NCI-H748 treated with DMSO at 0.1 percent for 48 hours (cell line): ENCODE measurements at regions not wholly inside any gene's neighbourhood (a gene's known extent, or its start where the extent isn't known, plus 50 kb on each side); places are given as distances from the start of the nearest gene placed in this dataset.

Source experiments
- DNase-seq: peaks from one replicate; lab custom pipeline; 2025; lab: John Stamatoyannopoulos, UW

DNA sequence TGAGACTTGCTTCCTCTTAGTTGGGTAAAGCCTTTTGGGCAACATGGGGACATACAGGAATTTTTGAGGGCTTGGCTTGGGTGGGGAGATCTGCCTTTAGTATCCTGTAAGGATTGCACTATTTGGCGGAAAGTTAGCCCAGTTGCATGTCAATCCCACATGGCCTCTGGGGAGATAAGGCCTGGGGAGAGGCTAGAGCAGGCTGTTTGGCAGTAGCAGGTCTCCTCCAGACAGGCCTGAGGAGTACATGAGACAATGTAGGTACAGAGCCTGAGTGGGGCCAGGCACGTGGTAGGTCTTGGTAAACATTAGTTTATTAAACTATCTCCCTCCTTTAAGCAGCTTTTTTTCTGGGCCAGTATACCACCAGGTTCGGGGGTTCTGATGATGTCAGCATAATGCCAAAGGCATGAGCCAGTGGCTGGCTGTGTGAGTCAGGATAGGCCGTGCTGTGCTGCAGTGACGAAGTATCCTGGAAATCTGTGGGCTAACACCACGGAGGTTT, 147.9 kb downstream of the VEGFA start:
- DNase-seq = no peak

DNA sequence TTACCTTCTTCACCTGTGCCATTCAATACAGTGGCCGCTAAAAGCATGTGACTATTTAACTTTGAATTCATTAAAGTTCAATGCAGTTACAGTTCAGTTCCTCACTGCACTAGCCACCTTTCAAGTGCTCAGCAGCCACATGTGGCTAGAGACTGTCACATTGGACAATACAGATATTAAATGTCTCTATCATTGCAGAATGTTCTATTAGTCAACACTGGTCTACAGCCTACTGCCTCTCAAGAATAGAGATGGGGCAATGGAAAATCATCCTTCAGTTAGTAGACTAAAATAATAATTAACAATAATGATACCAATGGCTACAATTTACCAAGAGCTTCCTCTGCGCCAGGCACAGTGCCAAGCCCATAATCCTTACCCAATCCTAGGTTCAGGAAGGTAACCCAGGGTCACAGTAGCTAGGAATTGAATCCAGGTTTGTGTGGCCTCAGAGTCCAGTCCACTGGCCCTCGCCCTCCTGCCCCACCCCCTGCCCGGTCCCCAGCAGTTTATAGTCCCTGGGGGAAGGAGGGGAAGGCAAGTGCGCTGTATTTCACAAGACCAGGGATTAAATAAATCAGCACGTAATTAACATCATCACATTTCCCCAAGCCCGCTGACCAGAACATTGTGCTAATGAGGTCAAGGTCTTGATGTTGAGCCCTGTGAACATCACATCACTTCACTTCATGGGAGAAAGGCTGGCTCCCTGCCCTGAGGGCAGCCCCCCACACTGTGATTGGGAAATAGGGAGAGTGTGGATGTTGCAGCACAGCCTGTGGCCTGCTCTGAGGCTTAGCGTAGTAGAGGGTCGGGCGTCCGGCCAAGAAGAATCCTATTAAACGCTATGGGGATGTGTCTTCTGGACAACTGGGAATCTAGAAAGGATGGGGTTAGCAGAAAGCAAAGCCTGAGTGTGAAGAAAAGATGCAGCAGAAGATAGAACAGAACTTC, 147.2 kb downstream of the VEGFA start:
- no peak for DNase-seq

DNA sequence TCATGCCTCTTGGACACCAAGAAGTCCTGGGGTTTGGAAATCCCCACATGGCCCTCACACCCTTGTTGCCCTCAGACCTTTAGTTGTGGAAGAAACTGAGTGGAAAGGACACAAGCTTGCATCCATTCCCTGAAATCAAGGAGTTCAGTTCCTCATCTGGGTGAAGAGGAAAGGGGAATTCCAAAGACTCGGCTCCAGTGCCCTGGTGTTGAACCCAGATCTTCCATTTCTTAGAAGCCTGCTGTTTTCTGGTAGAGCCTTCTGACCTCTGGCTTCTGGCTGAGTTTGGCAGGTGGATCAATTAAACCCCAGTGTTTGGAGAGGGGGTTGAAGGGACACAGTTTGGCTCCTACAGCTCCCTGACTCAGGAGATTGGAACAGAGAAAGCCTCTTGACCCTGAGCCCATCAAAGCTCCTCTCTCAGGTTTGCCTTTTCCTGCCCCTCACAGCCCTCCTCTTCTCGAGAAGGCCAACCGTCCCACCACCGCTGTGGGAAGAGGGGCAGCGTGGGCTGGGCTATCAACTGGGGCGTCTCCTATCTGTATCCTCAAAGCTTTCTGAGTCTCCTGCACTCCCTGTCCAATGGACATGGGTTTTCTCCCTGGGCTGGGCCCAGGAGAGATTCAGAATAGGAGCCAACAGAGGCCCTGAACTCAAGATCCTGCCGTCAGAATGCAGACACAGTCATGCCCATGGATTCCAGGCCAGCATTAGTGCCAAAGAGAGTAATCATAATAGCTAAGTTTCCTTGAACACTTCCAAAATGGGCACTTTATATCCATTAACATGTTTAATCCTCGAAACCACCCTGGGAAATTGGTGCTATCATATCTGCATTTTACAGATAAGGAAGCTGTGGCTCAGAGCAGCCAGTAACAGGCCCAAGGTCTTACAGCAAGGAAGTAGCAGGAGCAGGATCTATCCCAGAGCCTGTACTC, 146.2 kb downstream of the VEGFA start:
- DNase-seq = no peak

DNA sequence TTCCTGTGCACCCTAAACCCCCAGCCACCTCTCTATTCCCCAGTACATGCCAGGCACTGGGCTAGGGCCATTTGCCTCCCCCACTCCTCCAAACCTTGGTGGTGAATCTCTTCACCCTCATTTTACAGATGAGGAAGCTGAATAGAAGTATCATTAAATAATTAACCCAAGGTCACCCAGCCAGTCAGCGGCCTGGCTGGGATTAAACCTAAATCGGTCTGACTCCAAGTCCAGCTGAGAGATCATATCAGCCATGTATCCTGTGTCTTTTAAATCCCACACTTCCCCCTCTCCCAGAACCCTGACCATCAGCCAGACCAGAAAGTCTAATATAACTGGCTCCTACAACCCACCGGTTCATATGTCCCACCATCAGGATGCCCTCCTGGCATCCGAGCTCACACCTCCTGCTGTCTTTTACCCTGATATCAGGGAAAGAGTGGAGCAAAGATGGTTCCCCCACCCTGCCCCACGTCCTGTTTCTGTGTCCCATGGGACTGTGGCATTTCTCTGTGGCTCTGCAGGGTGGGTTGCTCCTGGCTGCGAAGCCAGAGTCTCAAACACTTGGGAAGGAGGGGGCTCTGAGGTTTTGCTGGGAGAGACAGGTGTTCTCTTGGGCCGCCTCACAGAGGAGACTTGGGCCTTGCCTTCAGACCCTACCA, 145.3 kb downstream of the VEGFA start:
- DNase-seq = no peak

DNA sequence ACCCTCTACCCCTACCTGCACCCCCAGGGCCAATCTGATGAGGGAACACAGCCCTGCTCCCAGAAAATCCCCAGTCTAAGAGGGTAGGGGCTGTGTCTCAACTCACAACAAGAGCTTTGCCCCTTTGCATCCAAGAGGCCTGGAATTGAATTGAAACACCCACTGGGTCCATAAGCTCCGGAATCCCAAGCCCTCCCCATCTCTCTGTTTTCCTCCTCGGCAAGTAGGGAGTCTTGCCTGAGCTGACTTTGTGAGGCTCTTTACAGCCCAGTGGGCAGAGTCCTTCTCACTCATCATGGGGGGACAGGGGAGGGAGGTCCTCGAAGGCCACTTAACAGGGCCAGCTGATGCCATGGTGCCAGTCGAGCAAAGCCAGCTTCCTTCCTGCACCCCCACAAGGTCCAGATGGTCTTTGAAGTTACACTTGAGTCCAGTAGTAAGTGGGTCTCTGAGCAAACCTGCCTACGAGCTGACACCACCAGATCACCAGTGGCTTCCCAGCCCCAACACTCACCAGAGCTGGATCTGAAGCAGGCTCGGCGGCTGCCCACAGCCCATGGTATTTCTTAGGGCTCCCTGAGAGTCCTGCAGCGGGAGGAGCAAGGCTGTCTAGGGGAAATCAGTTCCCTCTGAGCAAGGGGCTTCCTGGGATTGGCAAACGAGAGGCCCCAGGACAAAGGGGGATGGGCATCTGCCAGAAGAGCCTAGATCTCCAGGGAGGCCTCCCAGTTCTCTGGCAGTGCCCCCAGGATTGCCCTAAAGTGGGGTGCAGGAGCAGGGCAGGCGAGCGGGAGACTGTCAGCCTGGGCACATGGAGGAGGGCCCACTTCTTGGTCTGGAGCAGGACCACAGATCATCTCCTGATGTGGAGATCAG, 144.5 kb downstream of the VEGFA start:
- DNase-seq = no peak

DNA sequence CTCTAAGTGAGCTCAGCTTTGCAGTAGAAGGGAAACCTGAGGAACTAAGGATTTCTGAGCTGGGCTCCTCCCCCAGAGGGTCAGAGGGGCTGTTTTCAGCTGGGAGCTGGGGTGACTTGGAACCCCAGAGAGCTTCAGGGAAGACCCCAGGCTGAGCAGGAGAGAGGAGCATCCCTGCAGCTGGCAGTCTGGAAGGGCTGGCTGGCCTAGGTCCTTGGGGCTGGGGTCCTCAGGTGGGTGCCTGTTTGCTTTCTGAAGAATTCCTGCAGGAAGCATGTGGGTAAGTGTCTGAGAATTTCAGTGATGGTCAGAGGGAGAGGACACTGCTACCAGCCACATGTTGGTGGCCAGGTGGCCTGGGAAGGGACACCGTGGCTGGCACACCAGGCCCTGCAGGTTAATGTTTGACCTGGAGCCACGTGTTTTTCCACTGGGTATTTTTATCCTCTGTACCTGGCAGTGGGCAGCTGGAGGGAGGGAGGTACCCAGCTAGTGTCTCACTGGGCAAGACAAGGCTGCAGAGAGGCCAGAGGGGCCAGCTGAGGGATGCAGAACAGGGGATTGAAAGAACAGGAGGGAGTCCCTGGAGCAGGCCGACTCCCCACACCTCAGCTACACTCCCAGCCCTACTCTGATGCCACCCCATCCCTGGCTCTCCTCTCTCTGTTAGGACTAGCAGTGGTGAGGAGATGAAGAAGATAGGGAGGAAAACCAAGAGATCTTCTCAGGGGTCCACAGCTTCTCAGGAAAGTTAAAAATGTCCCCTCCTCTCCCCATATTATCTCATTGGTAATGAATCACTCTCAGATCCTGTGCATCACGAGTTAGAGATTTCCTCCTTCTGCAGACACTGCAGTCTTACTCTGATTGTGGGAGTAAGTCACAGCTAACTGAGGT, 143.6 kb downstream of the VEGFA start:
- no peak for DNase-seq

DNA sequence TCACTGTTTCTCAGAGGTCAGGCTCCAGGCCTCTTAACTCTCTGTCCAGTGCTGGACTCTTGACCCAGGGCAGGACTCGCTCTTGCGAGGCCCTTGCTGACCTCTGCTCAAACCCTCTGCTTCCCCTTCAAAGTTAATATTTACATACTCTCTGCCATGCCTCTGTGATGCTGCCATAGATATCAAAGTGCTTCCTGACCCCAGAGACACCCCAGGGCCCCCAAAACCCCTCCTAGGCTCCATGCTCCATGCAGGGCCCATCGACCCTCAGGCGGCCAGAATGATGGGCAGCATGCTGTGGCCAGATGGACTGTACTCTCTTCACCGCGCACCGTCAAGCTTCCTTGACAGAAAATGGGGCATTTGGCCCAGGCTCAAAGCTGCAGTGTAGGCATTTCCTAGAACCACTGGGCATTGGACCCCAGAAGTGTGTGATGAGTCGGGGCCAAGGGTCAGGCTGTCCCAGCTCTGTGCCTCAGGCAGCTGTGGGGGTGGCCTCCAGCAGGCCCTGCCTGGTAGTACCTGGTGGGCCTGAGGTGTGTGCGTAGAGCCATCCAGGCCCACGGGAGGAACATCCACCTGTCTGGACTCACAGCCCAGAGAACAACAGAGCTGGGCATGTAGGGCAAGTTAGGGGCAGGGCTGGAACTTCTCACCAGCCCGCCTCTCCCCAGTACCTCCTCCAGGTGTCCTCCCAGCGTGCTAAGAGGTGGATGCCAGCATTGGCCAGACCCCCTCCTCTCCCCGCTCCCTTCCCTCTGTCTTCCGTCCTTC, 142.8 kb downstream of the VEGFA start:
- DNase-seq = no peak

DNA sequence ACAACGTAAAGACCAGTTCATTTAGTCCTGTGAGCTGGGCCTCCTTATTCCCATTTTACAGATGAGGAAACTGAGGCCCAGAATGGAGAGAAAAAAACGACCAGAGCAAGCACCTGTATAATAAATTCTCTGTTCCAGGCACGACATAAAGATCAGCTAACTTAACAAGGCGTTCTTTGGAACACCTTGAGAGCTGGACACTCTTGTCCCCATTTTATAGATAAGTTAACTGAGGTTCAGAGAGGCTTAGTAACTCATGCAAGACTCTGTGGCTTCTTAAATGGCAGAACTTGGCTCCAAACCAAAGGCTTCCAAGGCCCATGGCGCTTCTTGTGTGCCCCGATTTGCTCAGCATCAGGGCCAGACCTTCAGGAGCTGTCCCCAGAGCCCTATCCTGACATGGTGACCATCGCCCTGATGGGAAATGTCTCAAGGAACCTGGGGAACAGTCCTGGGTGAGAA, 142.1 kb downstream of the VEGFA start:
- DNase-seq = no peak

DNA sequence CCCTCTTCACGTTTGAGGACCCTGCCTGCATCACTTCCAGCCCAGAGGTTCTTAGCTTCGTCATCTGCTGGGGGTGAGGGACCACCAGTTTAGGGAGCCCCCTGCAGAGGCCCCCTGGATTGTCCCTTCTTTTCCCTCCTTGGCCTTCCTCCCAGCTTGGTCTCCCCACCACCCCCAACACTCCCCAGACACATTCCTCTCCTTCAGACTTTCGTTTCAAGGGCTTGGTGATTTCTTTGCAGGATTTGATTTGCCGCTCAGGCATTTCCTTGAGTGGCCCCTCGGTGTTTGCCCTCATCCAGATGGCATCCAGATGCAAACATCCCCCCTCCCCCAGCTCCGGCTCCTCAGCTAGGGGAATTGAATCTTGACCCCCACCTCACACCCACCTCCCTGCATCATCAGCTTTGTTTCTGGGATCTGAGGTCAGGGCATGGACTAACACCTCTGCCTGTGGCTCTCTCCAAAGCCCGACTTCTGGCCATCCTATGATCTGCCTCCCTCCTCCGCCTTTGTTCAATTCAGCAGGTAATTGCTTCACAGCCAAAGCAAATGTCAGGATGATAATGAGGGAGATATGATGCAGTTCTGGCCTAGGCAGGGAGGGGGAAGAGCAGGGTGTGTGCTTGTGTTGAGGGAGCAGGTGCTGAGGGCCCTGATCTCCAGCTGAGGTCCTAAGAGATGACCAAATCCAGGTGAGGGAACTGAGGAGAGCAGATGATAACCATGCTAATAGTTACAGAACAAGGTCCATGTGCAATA, 141.5 kb downstream of the VEGFA start:
- no peak for DNase-seq

DNA sequence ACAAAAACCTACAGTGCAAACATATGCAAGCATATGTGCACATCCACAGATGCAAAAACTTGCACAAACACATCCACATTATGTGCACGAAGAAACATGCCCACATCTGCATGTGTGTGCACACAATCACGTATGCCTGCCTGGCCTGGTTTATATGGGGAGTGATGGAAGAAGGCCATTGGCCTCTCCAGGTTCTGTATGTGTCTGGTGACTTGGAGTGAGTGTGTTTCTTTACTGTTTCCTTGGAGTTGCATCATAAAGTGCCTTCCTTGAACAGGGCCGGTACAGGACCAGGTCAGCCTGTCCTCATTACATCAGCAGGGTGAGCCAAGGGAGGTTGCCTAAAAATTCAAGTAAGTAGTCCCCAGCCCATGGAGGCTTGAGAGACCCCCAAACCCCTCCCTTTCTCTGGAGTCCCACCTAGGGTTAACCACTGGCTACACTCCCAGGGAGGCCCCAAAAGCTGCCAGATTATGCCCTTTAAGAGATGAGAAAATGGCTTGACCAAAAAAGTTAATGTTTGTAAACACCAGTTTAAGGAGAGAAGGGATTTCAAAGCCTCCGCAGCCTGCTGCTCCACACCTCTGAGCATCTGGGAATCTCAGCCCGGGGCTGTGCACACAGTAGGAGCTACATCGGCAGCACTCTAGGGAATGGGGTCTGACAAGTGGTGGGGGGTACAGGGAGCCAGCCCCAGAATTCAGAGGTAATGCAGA, 140.8 kb downstream of the VEGFA start:
- DNase-seq = no peak

DNA sequence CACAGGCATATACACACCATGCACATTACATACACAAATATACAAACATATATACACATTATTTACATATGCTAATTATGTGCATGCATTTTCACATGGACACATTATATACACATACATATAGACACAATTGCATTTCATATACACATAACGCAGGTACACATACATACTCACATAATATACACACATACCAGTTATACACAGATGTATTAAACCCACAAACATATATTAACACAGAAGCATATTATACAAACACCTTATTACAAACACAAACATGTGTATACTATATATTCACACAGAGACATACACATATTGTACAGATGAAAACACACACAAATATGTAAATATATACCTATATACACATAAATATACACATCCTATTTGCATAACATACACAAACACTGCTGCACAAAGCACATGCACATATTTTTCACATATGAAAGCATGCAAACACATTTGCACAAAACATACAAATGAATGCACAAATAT, 140.2 kb downstream of the VEGFA start:
- DNase-seq = no peak

DNA sequence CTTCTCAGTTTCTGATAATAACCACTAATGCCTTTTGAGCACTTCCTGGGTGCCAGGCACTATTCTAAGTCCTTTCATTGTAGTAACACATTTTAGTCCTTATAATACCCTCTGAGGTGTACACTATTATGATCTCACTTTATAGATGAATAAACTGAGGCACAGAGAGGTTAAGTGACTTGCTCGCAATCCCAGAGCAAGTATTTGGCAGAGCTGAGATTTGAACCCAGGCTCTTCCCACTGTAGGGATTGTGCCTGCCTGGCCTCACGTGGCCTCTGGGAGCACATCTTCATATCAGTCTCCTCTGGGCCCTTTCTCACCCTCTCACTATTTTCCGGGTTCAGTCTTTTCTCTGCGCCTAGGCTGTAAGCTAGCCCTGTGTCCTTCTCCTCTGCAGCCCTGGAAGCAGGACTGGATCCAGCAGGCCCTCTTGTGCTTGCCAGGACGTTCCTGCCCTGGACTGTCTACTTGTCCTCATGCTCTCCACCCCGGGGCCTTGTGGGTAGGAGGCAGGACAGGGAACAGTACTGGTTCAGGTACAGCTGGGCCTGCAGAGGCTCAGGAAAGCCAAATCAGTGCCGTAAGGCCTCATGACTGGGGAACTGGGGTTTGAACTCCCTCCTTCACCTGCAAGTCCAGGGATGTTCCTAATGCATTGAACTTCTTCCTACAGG, 139.6 kb downstream of the VEGFA start:
- no peak for DNase-seq

DNA sequence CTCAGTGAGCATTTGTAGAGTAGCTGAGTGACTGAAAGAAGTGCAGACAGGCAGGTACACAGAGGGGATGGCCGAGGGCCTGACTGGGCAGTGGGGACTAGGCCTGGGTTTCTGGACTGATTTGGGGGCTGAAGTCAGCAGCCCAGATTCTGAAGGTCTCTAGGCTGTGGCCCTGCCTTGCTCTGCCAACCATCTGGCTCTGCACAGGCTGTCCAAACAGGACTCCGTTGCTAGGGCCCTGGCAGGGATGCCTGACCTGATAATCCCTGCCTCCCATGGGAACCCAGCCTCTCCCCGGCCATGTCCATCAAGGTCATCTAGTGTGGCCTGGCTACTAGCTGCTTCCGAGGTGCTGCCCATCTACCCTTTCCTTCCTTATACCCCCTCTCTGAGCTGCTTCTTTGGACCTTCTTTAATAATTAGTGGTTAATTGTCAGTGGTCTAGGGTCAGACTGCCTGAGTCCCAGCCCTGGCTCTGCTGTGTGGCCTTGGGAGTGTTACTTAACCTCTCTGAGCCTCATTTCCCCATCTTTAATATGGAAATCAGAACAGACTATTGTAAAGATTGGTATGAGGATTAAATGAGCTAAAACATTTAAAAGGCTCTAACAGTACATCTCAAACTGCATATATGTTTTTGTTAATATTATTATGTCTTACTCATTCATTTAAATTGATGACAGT, 137.9 kb downstream of the VEGFA start:
- DNase-seq = no peak

DNA sequence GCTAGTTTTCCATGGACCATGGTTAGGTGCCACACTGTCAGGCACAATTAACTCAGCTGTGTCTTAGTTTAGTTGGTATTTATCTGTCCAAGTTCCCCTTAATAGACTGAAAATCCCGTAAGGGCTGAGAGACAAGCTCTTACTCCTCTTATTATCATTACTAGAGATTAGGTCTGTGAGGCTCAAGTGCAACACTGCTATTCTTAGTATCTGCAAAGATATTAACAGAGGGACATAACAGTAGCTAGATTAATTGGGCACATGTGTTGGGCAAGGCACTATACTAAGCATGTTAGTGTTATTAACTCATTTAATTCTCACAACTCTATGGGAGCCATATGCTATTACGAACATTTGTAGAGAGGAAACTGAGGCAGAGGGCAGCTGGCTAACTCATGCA, 137.3 kb downstream of the VEGFA start:
- DNase-seq = no peak

DNA sequence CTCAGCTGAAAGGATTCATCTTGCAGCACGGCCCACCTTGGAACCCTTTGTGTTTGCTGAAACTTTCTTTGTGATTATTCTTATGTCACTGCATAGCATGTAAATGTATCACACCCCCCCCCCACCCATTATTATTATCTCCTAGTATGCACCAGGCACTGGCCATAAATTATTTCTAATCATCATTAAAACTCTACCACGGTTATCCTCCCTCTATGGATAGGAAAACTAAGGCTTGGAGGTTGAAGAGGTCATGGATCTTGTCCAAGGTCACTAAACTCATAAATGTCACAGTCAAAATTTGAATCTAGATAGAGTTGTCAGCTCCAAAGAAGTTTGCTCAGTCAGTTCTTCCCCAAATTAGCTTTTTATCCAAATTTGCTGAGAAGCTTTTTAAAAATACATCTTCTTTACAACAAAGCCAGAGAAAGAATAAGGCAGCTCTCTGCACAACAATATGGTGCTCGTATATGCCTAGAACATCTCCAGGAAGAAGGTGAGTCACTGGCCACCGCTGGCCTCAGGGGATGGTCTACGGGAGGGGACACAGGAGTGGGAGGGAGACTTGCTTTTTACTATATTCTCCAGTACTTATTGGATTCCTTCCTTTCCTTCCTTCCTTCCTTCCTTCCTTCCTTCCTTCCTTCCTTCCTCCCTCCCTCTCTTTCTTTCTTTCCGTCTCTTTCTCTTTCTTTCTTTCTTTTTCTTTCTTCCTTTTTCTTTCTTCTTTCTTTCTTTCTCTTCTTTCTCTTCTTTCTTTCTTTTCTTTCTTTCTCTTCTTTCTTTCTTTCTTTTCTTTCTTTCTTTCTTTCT, 134.5 kb downstream of the VEGFA start:
- no peak for DNase-seq
